MM.1S (cell line): ENCODE measurements at regions not wholly inside any gene's neighbourhood (a gene's known extent, or its start where the extent isn't known, plus 50 kb on each side); places are given as distances from the start of the nearest gene placed in this dataset.

Experiments
- DNase-seq: peaks from one replicate; pipeline ENCODE4 v3.0.0-alpha.2; 2015
- H2AFZ ChIP-seq: fragments of 300-600 bp; sonication (generic); 2 replicates; pipeline ENCODE4 v1.6.0; 2016; ENCODE audit warnings: antibody characterized with exemption, low read length
- H3F3A ChIP-seq: fragments of 300-600 bp; sonication (generic); 2 replicates; pipeline ENCODE4 v1.6.1; 2016; ENCODE audit warnings: mild to moderate bottlenecking, antibody characterized with exemption, low read length, moderate library complexity, mixed read lengths; ENCODE audit not compliant: insufficient read depth
- H3K27ac ChIP-seq: fragments of 300-600 bp; sonication (generic); 2 replicates; pipeline ENCODE4 v1.5.1; 2016; ENCODE audit warnings: mild to moderate bottlenecking, low read length
- H3K27me3 ChIP-seq: fragments of 300-600 bp; sonication (generic); replicated peaks from 2 replicates; pipeline ENCODE4 v1.6.0; 2016; ENCODE audit warnings: low read length; ENCODE audit not compliant: insufficient read depth
- H3K36me3 ChIP-seq: fragments of 300-600 bp; sonication (generic); replicated peaks from 2 replicates; pipeline ENCODE4 v1.6.1; 2016; ENCODE audit warnings: mild to moderate bottlenecking, low read length, mixed read lengths; ENCODE audit not compliant: insufficient read depth
- H3K4me1 ChIP-seq: fragments of 300-600 bp; sonication (generic); 2 replicates; pipeline ENCODE4 v1.6.1; 2016; ENCODE audit warnings: low read length, mixed read lengths
- H3K4me2 ChIP-seq: fragments of 300-600 bp; sonication (generic); 2 replicates; pipeline ENCODE4 v1.6.0; 2016; ENCODE audit warnings: low read depth, low read length
- H3K4me3 ChIP-seq: fragments of 300-600 bp; sonication (generic); 2 replicates; pipeline ENCODE4 v1.5.1; 2016; ENCODE audit warnings: low read length, mixed read lengths
- H3K79me2 ChIP-seq: fragments of 300-600 bp; sonication (generic); 2 replicates; pipeline ENCODE4 v1.6.1; 2016; ENCODE audit warnings: mixed run types, low read length, mixed read lengths
- H3K9ac ChIP-seq: fragments of 300-600 bp; sonication (generic); 2 replicates; pipeline ENCODE4 v1.6.1; 2016; ENCODE audit warnings: low read length, mixed read lengths
- H3K9me2 ChIP-seq: fragments of 300-600 bp; sonication (generic); replicated peaks from 2 replicates; pipeline ENCODE4 v1.6.1; 2016; ENCODE audit warnings: mild to moderate bottlenecking, low read length, mixed read lengths; ENCODE audit not compliant: insufficient read depth
- H3K9me3 ChIP-seq: fragments of 300-600 bp; sonication (generic); replicated peaks from 2 replicates; pipeline ENCODE4 v1.6.1; 2016; ENCODE audit warnings: mild to moderate bottlenecking, low read length, mixed read lengths; ENCODE audit not compliant: insufficient read depth
- H4K20me1 ChIP-seq: fragments of 300-600 bp; sonication (generic); 2 replicates; pipeline ENCODE4 v1.6.1; 2016; ENCODE audit warnings: mild to moderate bottlenecking, low read length, moderate library complexity, mixed read lengths; ENCODE audit not compliant: insufficient read depth
- CTCF ChIP-seq: fragments of 300-600 bp; sonication (generic); IDR thresholded peaks from 2 replicates; pipeline ENCODE4 v1.5.1; 2016; ENCODE audit warnings: antibody characterized with exemption, low read length, mixed read lengths
- EZH2 ChIP-seq: fragments of 300-600 bp; sonication (generic); optimal IDR thresholded peaks from 2 replicates; pipeline ENCODE3; 2017; ENCODE audit warnings: low read depth, mild to moderate bottlenecking, antibody characterized with exemption, low read length, mixed read lengths
- EZH2phosphoT487 ChIP-seq: fragments of 300-600 bp; sonication (generic); IDR thresholded peaks from 2 replicates; pipeline ENCODE4 v1.6.1; 2018; ENCODE audit warnings: antibody characterized with exemption, low read length

DNA sequence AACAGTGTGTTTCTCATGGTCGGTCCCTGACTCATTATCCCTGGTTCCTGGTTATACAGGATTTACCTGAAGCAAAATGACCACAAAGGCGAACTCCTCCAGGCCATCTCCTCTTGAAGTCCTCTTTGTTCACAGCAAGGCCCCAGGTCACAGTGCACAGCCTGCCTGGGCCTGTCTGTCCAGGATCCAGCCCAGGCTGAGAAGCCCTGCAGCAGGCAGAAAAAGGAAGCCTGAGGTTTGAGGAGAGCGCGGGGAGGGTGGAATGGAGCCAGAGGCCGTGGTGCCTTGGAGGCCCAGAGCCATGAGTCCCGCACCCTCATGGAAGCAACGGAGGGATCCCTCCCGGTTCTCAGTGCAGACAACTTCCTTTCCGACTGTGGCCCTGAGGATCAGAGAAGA lies 136.8 kb upstream of the IRF2BP2 start:
- no peak overlapping the region for H2AFZ ChIP-seq
- no peak for TF ChIP-seq EZH2phosphoT487
- TF ChIP-seq EZH2 = no peak
- TF ChIP-seq CTCF = no peak
- no peaks in the 10 kb centered on the region for H3K9me3 ChIP-seq
- H3K9ac ChIP-seq = no peak overlapping the region
- H3K4me3 ChIP-seq = no peak overlapping the region
- no peaks in the 10 kb centered on the region for H3K27me3 ChIP-seq
- no peak for DNase-seq
- H3K9me2 ChIP-seq = no peaks in the 10 kb centered on the region
- H3K4me2 ChIP-seq = no peak overlapping the region
- no peaks in the 10 kb centered on the region for H4K20me1 ChIP-seq
- H3K4me1 ChIP-seq = no peaks in the 10 kb centered on the region
- H3K36me3 ChIP-seq = no peaks in the 10 kb centered on the region
- H3F3A ChIP-seq = no peaks in the 10 kb centered on the region
- H3K27ac ChIP-seq = no peak overlapping the region
- H3K79me2 ChIP-seq = no peaks in the 10 kb centered on the region

DNA sequence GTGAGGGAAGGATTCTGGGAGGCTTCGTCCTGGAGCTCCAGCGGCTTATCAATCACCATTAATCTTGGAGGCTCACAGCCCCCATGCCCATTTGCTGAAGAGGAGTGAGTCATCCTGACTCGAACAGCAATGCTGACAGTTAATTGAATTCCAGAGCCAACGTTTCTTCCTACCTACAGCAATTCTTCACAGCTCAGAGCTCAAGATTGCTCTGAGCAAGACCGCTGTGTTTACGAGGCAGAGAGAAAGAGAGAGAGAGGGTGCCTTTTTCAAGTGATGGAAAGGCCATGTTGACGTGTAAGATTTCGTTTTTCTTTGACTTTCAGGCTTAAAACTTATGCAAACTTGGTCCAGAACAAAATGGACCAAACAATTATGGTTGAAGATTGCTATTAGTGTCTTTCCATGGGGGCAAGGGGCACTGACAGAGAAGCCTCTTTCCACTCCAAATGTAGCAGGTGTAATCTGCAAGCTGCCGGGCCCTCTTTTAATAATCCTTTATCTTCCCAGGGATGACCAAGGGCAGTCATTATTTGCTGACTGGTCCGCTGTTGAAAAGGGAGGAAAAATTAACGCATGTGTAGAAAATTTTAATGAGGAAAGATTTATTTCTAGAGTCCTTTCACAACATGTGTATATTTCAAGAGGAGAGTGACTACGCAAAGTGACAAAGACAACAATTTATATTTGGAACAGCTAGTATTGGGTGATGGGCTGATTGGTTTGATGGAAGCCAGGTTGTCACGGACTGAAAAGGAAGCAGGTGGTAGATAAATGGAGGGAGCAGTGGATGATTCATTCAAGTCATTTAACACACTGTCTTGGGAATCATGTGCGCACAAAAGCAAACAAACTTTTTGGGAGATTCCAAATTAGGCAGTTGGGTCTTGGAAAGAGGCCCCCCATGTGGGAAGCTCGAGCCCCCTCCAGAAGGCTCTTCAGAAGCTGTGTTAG lies 136.1 kb upstream of the IRF2BP2 start:
- TF ChIP-seq EZH2 (no peak), EZH2phosphoT487 (no peak), CTCF (no peak)
- no peaks in the 10 kb centered on the region for H3K36me3 ChIP-seq
- no peaks in the 10 kb centered on the region for H4K20me1 ChIP-seq
- no peak for DNase-seq
- H3K4me3 ChIP-seq = no peak overlapping the region
- no peaks in the 10 kb centered on the region for H3K79me2 ChIP-seq
- H2AFZ ChIP-seq = no peak overlapping the region
- no peak overlapping the region for H3K4me2 ChIP-seq
- no peak overlapping the region for H3K27ac ChIP-seq
- H3F3A ChIP-seq = no peaks in the 10 kb centered on the region
- no peaks in the 10 kb centered on the region for H3K4me1 ChIP-seq
- H3K27me3 ChIP-seq = no peaks in the 10 kb centered on the region
- H3K9me3 ChIP-seq = no peaks in the 10 kb centered on the region
- no peaks in the 10 kb centered on the region for H3K9me2 ChIP-seq
- H3K9ac ChIP-seq = no peak overlapping the region

DNA sequence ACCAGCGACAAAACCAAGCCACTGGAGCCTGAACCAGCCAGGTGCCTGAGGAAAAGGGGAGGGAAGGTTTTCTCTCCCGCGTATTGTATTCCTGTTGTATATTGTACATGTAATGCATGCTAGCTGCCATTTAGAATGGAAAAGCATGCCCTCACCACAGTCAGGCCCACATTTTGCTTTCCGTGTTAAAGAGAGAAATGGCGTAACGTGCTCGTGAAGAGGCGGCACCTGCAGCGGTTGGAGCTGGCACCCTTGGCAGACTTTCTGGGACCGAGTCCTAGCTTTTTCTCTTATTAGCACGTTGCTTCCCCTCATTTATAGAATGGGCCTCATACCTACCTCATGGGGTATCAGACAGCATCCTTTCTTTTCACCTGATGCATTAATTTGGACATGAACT lies 135.3 kb upstream of the IRF2BP2 start:
- no peak for DNase-seq
- Histone ChIP-seq H2AFZ (no peak overlapping the region), H4K20me1 (no peaks in the 10 kb centered on the region), H3K4me1 (no peaks in the 10 kb centered on the region), H3K4me3 (no peak overlapping the region), H3K4me2 (no peak overlapping the region), H3K36me3 (no peaks in the 10 kb centered on the region), H3K27ac (no peak overlapping the region), H3K27me3 (no peaks in the 10 kb centered on the region), H3K9me3 (no peaks in the 10 kb centered on the region), H3F3A (no peaks in the 10 kb centered on the region), H3K79me2 (no peaks in the 10 kb centered on the region), H3K9ac (no peak overlapping the region), H3K9me2 (no peaks in the 10 kb centered on the region)
- TF ChIP-seq CTCF (no peak), EZH2 (no peak), EZH2phosphoT487 (no peak)
